Spleen (tissue), 11 donors: ENCODE measurements at regions not wholly inside any gene's neighbourhood (a gene's known extent, or its start where the extent isn't known, plus 50 kb on each side); places are given as distances from the start of the nearest gene placed in this dataset.

Source experiments
- DNase-seq: peaks from one replicate; pipeline ENCODE4 v3.0.0-alpha.2; 2020
- H3K27ac ChIP-seq, 8 donors: fragments of 200-600 bp; sonication (generic) in 7 of 8; 1 replicate in 4 of 8; 2 replicates in 4 of 8; pipeline versions ENCODE4 v1.5.0 to v1.8.0; 2016 to 2021; ENCODE audit warnings: inconsistent platforms in 4 of 8, mild to moderate bottlenecking in 4 of 8, moderate library complexity in 1 of 8
- H3K27me3 ChIP-seq, 7 donors: fragments of 200-600 bp; sonication (generic) in 6 of 7; replicated peaks in 1 of 7; 1 replicate in 4 of 7; 2 replicates in 3 of 7; pipeline versions ENCODE4 v1.5.0 to v1.8.0; 2016 to 2021; ENCODE audit warnings: inconsistent platforms in 3 of 7, mild to moderate bottlenecking in 1 of 7
- H3K36me3 ChIP-seq, 6 donors: fragments of 200-600 bp; sonication (generic) in 5 of 6; 1 replicate in 4 of 6; 2 replicates in 2 of 6; pipeline versions ENCODE4 v1.5.0 to v1.8.0; 2016 to 2021; ENCODE audit warnings: inconsistent platforms in 2 of 6
- H3K4me1 ChIP-seq, 6 donors: fragments of 200-600 bp; sonication (generic) in 5 of 6; 1 replicate in 3 of 6; 2 replicates in 3 of 6; pipeline versions ENCODE4 v1.5.0 to v1.8.0; 2016 to 2021; ENCODE audit warnings: inconsistent platforms in 3 of 6
- H3K4me3 ChIP-seq, 8 donors: fragments of 200-600 bp; sonication (generic) in 7 of 8; 1 replicate in 4 of 8; 2 replicates in 4 of 8; pipeline versions ENCODE4 v1.5.0 to v1.8.0; 2016 to 2021; ENCODE audit warnings: inconsistent platforms in 4 of 8, mild to moderate bottlenecking in 4 of 8, moderate library complexity in 2 of 8
- H3K9me3 ChIP-seq, 8 donors: fragments of 200-600 bp; sonication (generic) in 7 of 8; 1 replicate in 4 of 8; 2 replicates in 4 of 8; pipeline versions ENCODE4 v1.5.0 to v1.8.0; 2016 to 2021; ENCODE audit warnings: inconsistent platforms in 4 of 8
- POLR2A ChIP-seq, 3 donors: fragments of 450-650 bp; IDR thresholded peaks; one replicate each; pipeline ENCODE4 v1.5.1; 2017; ENCODE audit warnings: antibody characterized with exemption in 3 of 3, mild to moderate bottlenecking in 1 of 3
- POLR2AphosphoS5 ChIP-seq, 3 donors: sonication (generic); formaldehyde crosslinking; IDR thresholded peaks; one replicate each; pipeline ENCODE4 v1.5.1; 2017; ENCODE audit warnings: antibody characterized with exemption in 3 of 3
- WGBS, 5 donors: extraction: QIAGEN DNeasy Blood & Tissue Kit in 3 of 5; methylation state at CpG; one replicate each; pipeline versions ENCODE4 v1.1.5 to v1.1.7; 2013 to 2018; 5-methylcytosine and 5-hydroxymethylcytosine counted together
- intact Hi-C: fragments of 100-400 bp; cut with DNase I; formaldehyde crosslinking; loops from one replicate; pipeline ENCODE4 v1.15.0; 2023; ENCODE audit warnings: low total_unique reads
- TF ChIP-seq, protein P1 (sequence below), 11 experiments: fragments of 200-600 bp in 7 of 11; fragments of 450-650 bp in 4 of 11; sonication (generic) in 4 of 11; IDR thresholded peaks in 8 of 11; conservative IDR thresholded peaks in 3 of 11; 1 replicate in 7 of 11; 2 replicates in 4 of 11; pipeline versions ENCODE4 v1.4.0 to v1.8.0; 2016 to 2021; ENCODE audit warnings: antibody characterized with exemption in 11 of 11, inconsistent platforms in 4 of 11, mild to moderate bottlenecking in 1 of 11
- donor health status: healthy with polysubstance abuse.
- donor health status: DM: no; HTN: no; CAD: no; lungs with moderate emphysema.
- donor health status: DM: no; HTN: no; CAD: no.
- donor health status: Bipolar disorder and iron deficiency.
- donor health status: healthy.
- donor health status: DM: no; HTN: no; CAD: no.
- donor health status: DM: yes; HTN: yes; CAD: no.

DNA sequence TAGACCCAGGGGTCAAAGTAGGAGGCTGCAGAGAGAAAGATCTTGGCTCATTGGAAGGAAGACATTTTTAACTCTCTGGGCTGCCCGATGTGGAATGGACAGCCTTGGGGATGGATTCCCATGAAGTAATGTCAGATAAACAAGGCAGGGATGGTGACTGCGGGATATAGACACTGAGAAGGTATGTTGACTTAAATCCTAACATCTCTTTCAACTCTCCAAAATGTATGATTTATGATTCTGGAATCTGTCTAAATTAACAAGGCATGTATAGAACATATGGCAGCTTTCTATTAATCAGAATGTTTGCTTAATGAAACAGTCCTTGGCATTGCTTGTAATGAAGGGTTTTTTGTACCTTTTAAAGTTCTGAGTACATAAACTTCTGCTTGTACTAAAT, 56.1 kb upstream of the VSTM5 start:
- no peaks in the 10 kb centered on the region for H3K36me3 ChIP-seq
- 46 to 69% (median 57%) methylated on average over 2 of the region's 2 CpGs for WGBS, 5 donors
- no peak for DNase-seq
- intact Hi-C loops: no loop called here
- H3K9me3 ChIP-seq: no peaks in the 10 kb centered on the region
- TF ChIP-seq, protein P1, sequence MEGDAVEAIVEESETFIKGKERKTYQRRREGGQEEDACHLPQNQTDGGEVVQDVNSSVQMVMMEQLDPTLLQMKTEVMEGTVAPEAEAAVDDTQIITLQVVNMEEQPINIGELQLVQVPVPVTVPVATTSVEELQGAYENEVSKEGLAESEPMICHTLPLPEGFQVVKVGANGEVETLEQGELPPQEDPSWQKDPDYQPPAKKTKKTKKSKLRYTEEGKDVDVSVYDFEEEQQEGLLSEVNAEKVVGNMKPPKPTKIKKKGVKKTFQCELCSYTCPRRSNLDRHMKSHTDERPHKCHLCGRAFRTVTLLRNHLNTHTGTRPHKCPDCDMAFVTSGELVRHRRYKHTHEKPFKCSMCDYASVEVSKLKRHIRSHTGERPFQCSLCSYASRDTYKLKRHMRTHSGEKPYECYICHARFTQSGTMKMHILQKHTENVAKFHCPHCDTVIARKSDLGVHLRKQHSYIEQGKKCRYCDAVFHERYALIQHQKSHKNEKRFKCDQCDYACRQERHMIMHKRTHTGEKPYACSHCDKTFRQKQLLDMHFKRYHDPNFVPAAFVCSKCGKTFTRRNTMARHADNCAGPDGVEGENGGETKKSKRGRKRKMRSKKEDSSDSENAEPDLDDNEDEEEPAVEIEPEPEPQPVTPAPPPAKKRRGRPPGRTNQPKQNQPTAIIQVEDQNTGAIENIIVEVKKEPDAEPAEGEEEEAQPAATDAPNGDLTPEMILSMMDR (IDR thresholded peaks at IDR 0.05 in 8 of 11, conservative IDR thresholded peaks at IDR 0.05 in 3 of 11): no peak
- TF ChIP-seq POLR2AphosphoS5 (IDR thresholded peaks at IDR 0.05) (no peak), POLR2A (IDR thresholded peaks at IDR 0.05) (no peak)
- no peak overlapping the region for H3K4me3 ChIP-seq
- H3K4me1 ChIP-seq: no peaks in the 10 kb centered on the region
- H3K27ac ChIP-seq: no peak overlapping the region
- H3K27me3 ChIP-seq: peaks cover 0 to 5% (median 0%) of the 10 kb centered on the region in 7 donors

DNA sequence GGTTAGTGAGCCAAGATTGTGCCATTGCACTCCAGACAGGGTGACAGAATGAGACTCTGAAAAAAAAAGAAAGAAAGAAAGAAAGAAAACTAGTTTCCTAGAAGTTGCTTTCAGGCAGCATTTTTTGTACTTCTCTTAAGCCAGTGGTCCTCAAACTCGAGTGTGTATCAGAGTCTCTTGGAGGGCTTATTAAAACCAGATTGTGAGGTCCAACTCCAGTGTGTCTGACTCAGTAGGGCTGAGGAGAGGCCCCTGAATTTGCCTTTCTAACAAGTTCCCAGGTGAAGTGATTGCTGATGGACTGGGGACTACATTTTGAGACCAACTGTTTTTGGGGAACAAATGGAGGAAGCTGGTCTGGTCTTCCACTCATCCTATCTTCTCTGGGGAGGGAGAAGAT, 57.5 kb upstream of the VSTM5 start:
- no peaks in the 10 kb centered on the region for H3K4me1 ChIP-seq
- 33 to 58% (median 51%) methylated on average over 1 of the region's 1 CpG for WGBS, 5 donors
- no peaks in the 10 kb centered on the region for H3K9me3 ChIP-seq
- intact Hi-C loops: no loop called here
- TF ChIP-seq, protein P1 (IDR thresholded peaks at IDR 0.05 in 8 of 11, conservative IDR thresholded peaks at IDR 0.05 in 3 of 11): no peak
- TF ChIP-seq POLR2AphosphoS5 (IDR thresholded peaks at IDR 0.05) (no peak), POLR2A (IDR thresholded peaks at IDR 0.05) (no peak)
- DNase-seq: no peak
- peaks cover 0 to 5% (median 0%) of the 10 kb centered on the region in 7 donors for H3K27me3 ChIP-seq
- H3K4me3 ChIP-seq: no peak overlapping the region
- H3K27ac ChIP-seq: no peak overlapping the region
- no peaks in the 10 kb centered on the region for H3K36me3 ChIP-seq

DNA sequence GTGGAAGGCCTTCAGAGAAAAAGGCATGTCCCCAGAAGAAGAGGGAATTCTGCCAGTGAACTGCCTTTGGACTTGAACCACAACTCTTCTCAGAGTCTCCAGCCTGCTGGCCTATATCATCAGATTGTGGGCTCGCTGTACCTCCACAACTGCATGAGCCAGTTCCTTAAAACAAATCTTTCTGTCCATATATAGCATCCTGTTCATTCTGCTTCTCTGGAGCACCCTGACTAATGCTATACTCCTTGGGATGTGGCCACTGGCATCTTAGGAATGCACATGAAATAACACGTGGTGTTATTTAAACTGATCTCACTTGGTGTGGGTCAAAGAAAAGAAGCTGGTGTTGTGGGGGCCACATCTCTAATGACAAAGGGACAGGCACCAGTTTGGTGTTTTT, 58.3 kb upstream of the VSTM5 start:
- H3K27ac ChIP-seq: no peak overlapping the region
- intact Hi-C loops: no loop called here
- DNase-seq: no peak
- WGBS, 5 donors: 40 to 60% (median 51%) methylated on average over 2 of the region's 2 CpGs
- H3K27me3 ChIP-seq: peaks cover 0 to 5% (median 0%) of the 10 kb centered on the region in 7 donors
- no peaks in the 10 kb centered on the region for H3K36me3 ChIP-seq
- H3K9me3 ChIP-seq: no peaks in the 10 kb centered on the region
- no peak overlapping the region for H3K4me3 ChIP-seq
- TF ChIP-seq, protein P1 (IDR thresholded peaks at IDR 0.05 in 8 of 11, conservative IDR thresholded peaks at IDR 0.05 in 3 of 11): no peak
- TF ChIP-seq POLR2A (IDR thresholded peaks at IDR 0.05) (no peak), POLR2AphosphoS5 (IDR thresholded peaks at IDR 0.05) (no peak)
- no peaks in the 10 kb centered on the region for H3K4me1 ChIP-seq

DNA sequence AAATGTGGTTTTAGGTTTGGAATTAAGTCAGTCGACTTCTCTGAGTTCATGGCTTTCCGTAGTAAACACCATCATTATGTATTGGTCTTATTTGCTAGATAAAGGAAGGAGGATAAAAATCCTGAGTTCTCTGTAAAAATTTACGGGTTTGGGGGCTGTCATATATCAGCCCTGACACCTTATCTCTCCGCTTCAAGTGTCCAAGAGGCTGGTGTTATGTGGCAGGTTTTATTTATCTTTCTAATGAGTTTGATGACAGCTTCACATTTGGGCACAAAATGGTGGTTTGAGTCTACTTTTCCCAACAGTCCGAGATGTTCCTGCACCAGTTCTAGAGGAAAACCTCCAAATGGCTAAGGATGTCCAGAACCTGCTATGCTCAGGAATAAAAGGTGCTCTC, 67.3 kb upstream of the VSTM5 start:
- intact Hi-C loops: no loop called here
- H3K36me3 ChIP-seq: no peaks in the 10 kb centered on the region
- H3K4me3 ChIP-seq: no peak overlapping the region
- peaks cover 0 to 8% (median 0%) of the 10 kb centered on the region in 8 donors for H3K9me3 ChIP-seq
- no peak for DNase-seq
- H3K27ac ChIP-seq: no peak overlapping the region
- 62 to 85% (median 81%) methylated on average over 5 of the region's 5 CpGs for WGBS, 5 donors
- no peaks in the 10 kb centered on the region for H3K4me1 ChIP-seq
- TF ChIP-seq POLR2AphosphoS5 (IDR thresholded peaks at IDR 0.05): no peak
- TF ChIP-seq POLR2A (IDR thresholded peaks at IDR 0.05): no peak
- TF ChIP-seq, protein P1 (IDR thresholded peaks at IDR 0.05 in 8 of 11, conservative IDR thresholded peaks at IDR 0.05 in 3 of 11): no peak
- peaks cover 0 to 47% (median 0%) of the 10 kb centered on the region in 7 donors for H3K27me3 ChIP-seq
